PFSK-1 (cell line): ENCODE measurements at regions not wholly inside any gene's neighbourhood (a gene's known extent, or its start where the extent isn't known, plus 50 kb on each side); places are given as distances from the start of the nearest gene placed in this dataset.
A peak's percentile ranks its signal among the peaks of the same experiment; 100 is the strongest.

Source experiments
- FOXP2 ChIP-seq: optimal IDR thresholded peaks from 2 replicates; pipeline ENCODE3; 2011; ENCODE audit warnings: borderline replicate concordance, control low read depth, inconsistent platforms; ENCODE audit not compliant: insufficient read depth; ENCODE audit errors: extremely low read length, extremely low read depth
- POLR2AphosphoS5 ChIP-seq: IDR thresholded peaks from 2 replicates; pipeline ENCODE4 v1.6.1; 2012; ENCODE audit warnings: low read depth, mild to moderate bottlenecking, control low read depth, low read length, moderate library complexity
- REST ChIP-seq, 2 experiments: IDR thresholded peaks; 2 replicates each; pipeline versions ENCODE4 v1.6.1 to v1.8.0; 2011 to 2012; ENCODE audit warnings: low read depth in 2 of 2, low read length in 2 of 2, control low read depth in 1 of 2, inconsistent platforms in 1 of 2, mild to moderate bottlenecking in 1 of 2, moderate library complexity in 1 of 2; ENCODE audit not compliant: insufficient read depth in 1 of 2
- SIN3A ChIP-seq: IDR thresholded peaks from 2 replicates; pipeline ENCODE4 v1.6.1; 2012; ENCODE audit warnings: mild to moderate bottlenecking, low read length, moderate library complexity, borderline replicate concordance; ENCODE audit not compliant: insufficient read depth
- TAF1 ChIP-seq: IDR thresholded peaks from 2 replicates; pipeline ENCODE4 v1.6.1; 2012; ENCODE audit warnings: low read length, control low read depth, borderline replicate concordance; ENCODE audit not compliant: insufficient read depth

GRCh38 chr1:81672766-81673165, 128.0 kb upstream of the ADGRL2 start:
- TF ChIP-seq POLR2AphosphoS5 (no peak), TAF1 (no peak), FOXP2 (no peak), REST (IDR thresholded peaks at IDR 0.05; ENCODE audit: insufficient read depth in 1 of 2, low read depth in 2 of 2, low read length in 2 of 2) (no peak), SIN3A (no peak)

- no peak for TF ChIP-seq TAF1
- TF ChIP-seq REST (IDR thresholded peaks at IDR 0.05; ENCODE audit: insufficient read depth in 1 of 2, low read depth in 2 of 2, low read length in 2 of 2): no peak
- TF ChIP-seq POLR2AphosphoS5: no peak
- TF ChIP-seq SIN3A: no peak
- TF ChIP-seq FOXP2: no peak
Observed at GRCh38 chr1:81671038-81671437, 129.7 kb upstream of the ADGRL2 start.

- TF ChIP-seq REST (IDR thresholded peaks at IDR 0.05; ENCODE audit: insufficient read depth in 1 of 2, low read depth in 2 of 2, low read length in 2 of 2) (0 out of 4 replicates have a peak, but pooled peaks of 1 of the 2 experiments have one; percentile 16), SIN3A (no peak)
Observed at GRCh38 chr1:81670286-81670685, 130.4 kb upstream of the ADGRL2 start.

GRCh38 chr1:81666586-81666985, 134.1 kb upstream of the ADGRL2 start:
- TF ChIP-seq FOXP2 (no peak), POLR2AphosphoS5 (no peak), SIN3A (no peak), REST (IDR thresholded peaks at IDR 0.05; ENCODE audit: insufficient read depth in 1 of 2, low read depth in 2 of 2, low read length in 2 of 2) (no peak), TAF1 (no peak)

- TF ChIP-seq FOXP2 (no peak), TAF1 (no peak), REST (IDR thresholded peaks at IDR 0.05; ENCODE audit: insufficient read depth in 1 of 2, low read depth in 2 of 2, low read length in 2 of 2) (no peak), SIN3A (no peak), POLR2AphosphoS5 (no peak)
Observed at GRCh38 chr1:81664341-81664740, 136.4 kb upstream of the ADGRL2 start.
